ENCODE measurements at regions not wholly inside any gene's neighbourhood (a gene's known extent, or its start where the extent isn't known, plus 50 kb on each side); places are given as distances from the start of the nearest gene placed in this dataset.
A peak's percentile ranks its signal among the peaks of the same experiment; 100 is the strongest.
"Not testable (repeated sequence)": the region's sequence is repeated elsewhere in the genome, so short reads cannot be mapped to it uniquely, and the experiment has no call there.

GRCh38 chr10:45249978-45250693 lies 65.3 kb downstream of the OR13A1 start:
- Histone ChIP-seq H3K27me3 (ENCODE audit: insufficient read depth, low read length, poor library complexity) (peaks cover 5% of the 10 kb centered on the region), H3K4me2 (ENCODE audit: insufficient read depth, low read length) (peak overlapping the region; percentile 54), H3K9ac (ENCODE audit: low read depth, low read length) (no peak overlapping the region), H3K79me2 (ENCODE audit: insufficient read depth, low read length) (no peaks in the 10 kb centered on the region), H2AFZ (ENCODE audit: low read depth, low read length) (no peak overlapping the region; the same call in 1 of the 2 replicates), H3K9me3 (ENCODE audit: insufficient read depth, low read length, severe bottlenecking) (no peaks in the 10 kb centered on the region), H3K4me3 (ENCODE audit: low read depth in 1 of 2, low read length in 2 of 2) (no peak overlapping the region), H3K27ac (ENCODE audit: low read length) (no peak overlapping the region), H4K20me1 (ENCODE audit: insufficient read depth, low read length) (no peaks in the 10 kb centered on the region), H3K4me1 (ENCODE audit: insufficient read depth, low read length) (peaks cover 3% of the 10 kb centered on the region; the same call in 1 of the 2 replicates), H3K36me3 (ENCODE audit: insufficient read depth, low read length) (no peaks in the 10 kb centered on the region)
- ATAC-seq (ENCODE audit: insufficient read depth, low read depth) = peak; percentile 59; the same call in 1 of the 3 replicates
- no peak for TF ChIP-seq EZH2 (IDR thresholded peaks at IDR 0.05; ENCODE audit: borderline replicate concordance, low read depth, low read length, severe bottlenecking)
- TF ChIP-seq, protein P1, sequence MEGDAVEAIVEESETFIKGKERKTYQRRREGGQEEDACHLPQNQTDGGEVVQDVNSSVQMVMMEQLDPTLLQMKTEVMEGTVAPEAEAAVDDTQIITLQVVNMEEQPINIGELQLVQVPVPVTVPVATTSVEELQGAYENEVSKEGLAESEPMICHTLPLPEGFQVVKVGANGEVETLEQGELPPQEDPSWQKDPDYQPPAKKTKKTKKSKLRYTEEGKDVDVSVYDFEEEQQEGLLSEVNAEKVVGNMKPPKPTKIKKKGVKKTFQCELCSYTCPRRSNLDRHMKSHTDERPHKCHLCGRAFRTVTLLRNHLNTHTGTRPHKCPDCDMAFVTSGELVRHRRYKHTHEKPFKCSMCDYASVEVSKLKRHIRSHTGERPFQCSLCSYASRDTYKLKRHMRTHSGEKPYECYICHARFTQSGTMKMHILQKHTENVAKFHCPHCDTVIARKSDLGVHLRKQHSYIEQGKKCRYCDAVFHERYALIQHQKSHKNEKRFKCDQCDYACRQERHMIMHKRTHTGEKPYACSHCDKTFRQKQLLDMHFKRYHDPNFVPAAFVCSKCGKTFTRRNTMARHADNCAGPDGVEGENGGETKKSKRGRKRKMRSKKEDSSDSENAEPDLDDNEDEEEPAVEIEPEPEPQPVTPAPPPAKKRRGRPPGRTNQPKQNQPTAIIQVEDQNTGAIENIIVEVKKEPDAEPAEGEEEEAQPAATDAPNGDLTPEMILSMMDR (IDR thresholded peaks at IDR 0.05; ENCODE audit: borderline replicate concordance, extremely low read depth, low read length, poor library complexity, severe bottlenecking) = peak; percentile 72
- peak; percentile 11 for DNase-seq

DNA sequence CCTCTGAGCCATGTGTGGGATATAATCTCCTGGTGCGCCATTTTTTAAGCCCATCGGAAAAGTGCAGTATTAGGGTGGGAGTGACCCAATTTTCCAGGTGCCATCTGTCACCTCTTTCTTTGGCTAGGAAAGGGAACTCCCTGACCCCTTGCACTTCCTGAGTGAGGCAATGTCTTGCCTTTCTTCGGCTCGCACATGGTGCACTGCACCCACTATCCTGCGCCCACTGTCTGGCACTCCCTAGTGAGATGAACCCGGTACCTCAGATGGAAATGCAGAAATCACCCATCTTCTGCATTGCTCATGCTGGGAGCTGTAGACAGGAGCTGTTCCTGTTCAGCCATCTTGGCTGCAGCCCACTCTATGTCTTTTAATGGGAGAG lies 64.7 kb downstream of the OR13A1 start:
- not testable (repeated sequence) for H3K4me3 ChIP-seq (ENCODE audit: low read depth in 1 of 2, low read length in 2 of 2); H3K9ac ChIP-seq (ENCODE audit: low read depth, low read length); H2AFZ ChIP-seq (ENCODE audit: low read depth, low read length)

More for the DNA sequence above, 64.7 kb downstream of the OR13A1 start:
- H3K79me2 ChIP-seq (ENCODE audit: insufficient read depth, low read length); H3K4me1 ChIP-seq (ENCODE audit: insufficient read depth, low read length); DNase-seq; H3K27me3 ChIP-seq (ENCODE audit: insufficient read depth, low read length, poor library complexity); H3K4me2 ChIP-seq (ENCODE audit: insufficient read depth, low read length); H3K36me3 ChIP-seq (ENCODE audit: insufficient read depth, low read length); H3K27ac ChIP-seq (ENCODE audit: low read length); H4K20me1 ChIP-seq (ENCODE audit: insufficient read depth, low read length); ATAC-seq (ENCODE audit: insufficient read depth, low read depth); H3K9me3 ChIP-seq (ENCODE audit: insufficient read depth, low read length, severe bottlenecking): not testable (repeated sequence)
